Loucy (cell line): ENCODE measurements at regions not wholly inside any gene's neighbourhood (a gene's known extent, or its start where the extent isn't known, plus 50 kb on each side); places are given as distances from the start of the nearest gene placed in this dataset.

Experiments
- EZH2phosphoT487 ChIP-seq: fragments of 200-600 bp; IDR thresholded peaks from 2 replicates; pipeline ENCODE4 v1.6.1; 2018; ENCODE audit warnings: antibody characterized with exemption, mild to moderate bottlenecking, moderate library complexity, borderline replicate concordance
- TF ChIP-seq, protein P1 (sequence below): fragments of 200-600 bp; sonication (generic); conservative IDR thresholded peaks from 2 replicates; pipeline ENCODE4 v1.5.1; 2014; ENCODE audit warnings: mild to moderate bottlenecking, antibody characterized with exemption, low read length

DNA sequence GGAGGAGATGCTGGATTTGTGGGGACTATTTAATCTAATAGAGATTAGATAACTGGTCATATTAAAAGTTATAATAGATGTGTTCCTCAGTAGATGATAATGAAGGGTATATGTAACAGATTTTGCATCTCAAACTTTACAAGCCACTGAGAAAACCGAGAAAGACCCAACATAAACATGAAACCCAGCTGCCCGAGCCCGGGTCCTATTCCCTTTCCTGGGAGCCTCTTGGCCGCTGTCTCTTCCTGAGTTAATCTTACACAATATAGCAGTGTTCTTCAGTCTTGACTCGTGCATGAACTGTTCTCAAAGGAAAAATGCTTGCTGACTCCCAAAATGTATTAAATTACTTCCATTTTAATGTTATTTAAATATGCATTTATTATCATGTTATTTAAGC lies 94.5 kb downstream of the COPS8 start:
- TF ChIP-seq, protein P1, sequence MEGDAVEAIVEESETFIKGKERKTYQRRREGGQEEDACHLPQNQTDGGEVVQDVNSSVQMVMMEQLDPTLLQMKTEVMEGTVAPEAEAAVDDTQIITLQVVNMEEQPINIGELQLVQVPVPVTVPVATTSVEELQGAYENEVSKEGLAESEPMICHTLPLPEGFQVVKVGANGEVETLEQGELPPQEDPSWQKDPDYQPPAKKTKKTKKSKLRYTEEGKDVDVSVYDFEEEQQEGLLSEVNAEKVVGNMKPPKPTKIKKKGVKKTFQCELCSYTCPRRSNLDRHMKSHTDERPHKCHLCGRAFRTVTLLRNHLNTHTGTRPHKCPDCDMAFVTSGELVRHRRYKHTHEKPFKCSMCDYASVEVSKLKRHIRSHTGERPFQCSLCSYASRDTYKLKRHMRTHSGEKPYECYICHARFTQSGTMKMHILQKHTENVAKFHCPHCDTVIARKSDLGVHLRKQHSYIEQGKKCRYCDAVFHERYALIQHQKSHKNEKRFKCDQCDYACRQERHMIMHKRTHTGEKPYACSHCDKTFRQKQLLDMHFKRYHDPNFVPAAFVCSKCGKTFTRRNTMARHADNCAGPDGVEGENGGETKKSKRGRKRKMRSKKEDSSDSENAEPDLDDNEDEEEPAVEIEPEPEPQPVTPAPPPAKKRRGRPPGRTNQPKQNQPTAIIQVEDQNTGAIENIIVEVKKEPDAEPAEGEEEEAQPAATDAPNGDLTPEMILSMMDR, result no peak
- no peak for TF ChIP-seq EZH2phosphoT487
